ENCODE measurements at regions not wholly inside any gene's neighbourhood (a gene's known extent, or its start where the extent isn't known, plus 50 kb on each side); places are given as distances from the start of the nearest gene placed in this dataset.

DNA sequence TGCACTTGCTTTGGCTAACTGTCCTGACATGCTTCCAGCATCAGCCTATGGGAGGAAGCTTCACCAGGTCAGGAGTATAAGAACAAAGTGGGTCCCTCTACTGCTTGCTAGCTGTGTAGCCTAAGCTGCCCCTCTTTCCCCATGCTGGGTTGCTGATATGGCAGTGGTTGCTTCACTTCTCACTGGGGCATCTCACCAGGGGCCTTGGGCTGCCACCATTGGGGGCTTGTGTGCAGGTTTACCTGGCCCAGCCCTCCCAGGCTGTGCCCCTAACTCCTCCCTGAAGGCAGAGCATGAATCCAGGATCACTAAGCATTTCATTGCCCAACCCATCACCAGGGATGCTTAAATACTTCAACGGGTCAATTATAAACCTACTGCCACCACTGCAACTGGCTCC lies 817.1 kb upstream of the TMEFF2 start:
- intact Hi-C loops (cut with micrococcal nuclease): no loop called here
- TF ChIP-seq SIN3A (IDR thresholded peaks at IDR 0.05; ENCODE audit: low read depth) (no peak), ZNF274 (IDR thresholded peaks at IDR 0.05; ENCODE audit: low read depth, low read length) (no peak), RAD21 (IDR thresholded peaks at IDR 0.05; ENCODE audit: low read depth) (no peak), CEBPB (IDR thresholded peaks at IDR 0.05; ENCODE audit: low read depth) (no peak), SRF (IDR thresholded peaks at IDR 0.05; ENCODE audit: low read depth) (no peak), TCF7L2 (IDR thresholded peaks at IDR 0.05; ENCODE audit: borderline replicate concordance, extremely low read depth, insufficient read depth, insufficient read length) (no peak), ZBTB33 (IDR thresholded peaks at IDR 0.05; ENCODE audit: extremely low read depth, insufficient replicate concordance, low read length) (no peak), FOSL1 (IDR thresholded peaks at IDR 0.05; ENCODE audit: low read depth) (no peak), CTCF (IDR thresholded peaks at IDR 0.05 in 2 of 3, conservative IDR thresholded peaks at IDR 0.05 in 1 of 3; ENCODE audit: borderline replicate concordance in 1 of 3, insufficient read depth in 1 of 3, low read depth in 2 of 3, low read length in 2 of 3) (no peak), ELF1 (IDR thresholded peaks at IDR 0.05; ENCODE audit: borderline replicate concordance, low read depth) (no peak)
- TF ChIP-seq, protein P1, sequence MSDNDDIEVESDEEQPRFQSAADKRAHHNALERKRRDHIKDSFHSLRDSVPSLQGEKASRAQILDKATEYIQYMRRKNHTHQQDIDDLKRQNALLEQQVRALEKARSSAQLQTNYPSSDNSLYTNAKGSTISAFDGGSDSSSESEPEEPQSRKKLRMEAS (IDR thresholded peaks at IDR 0.05): no peak
- ATAC-seq: no peak
- no peak for DNase-seq (ENCODE audit: low read depth, low spot score)
- Histone ChIP-seq H3K79me2 (ENCODE audit: insufficient read depth, low read length) (no peaks in the 10 kb centered on the region), H2AFZ (ENCODE audit: low read depth, low read length, poor library complexity, severe bottlenecking) (no peak overlapping the region), H3K9me3 (ENCODE audit: control insufficient read depth in 1 of 2, insufficient read depth in 1 of 2, low read depth in 1 of 2, low read length in 2 of 2) (no peaks in the 10 kb centered on the region), H4K20me1 (ENCODE audit: insufficient read depth) (no peaks in the 10 kb centered on the region), H3K27me3 (ENCODE audit: insufficient read depth, low read length) (no peaks in the 10 kb centered on the region), H3K36me3 (ENCODE audit: control insufficient read depth in 1 of 2, insufficient read depth in 2 of 2, low read length in 2 of 2) (no peaks in the 10 kb centered on the region), H3K4me2 (ENCODE audit: low read length) (no peak overlapping the region), H3K4me1 (ENCODE audit: control insufficient read depth in 1 of 2, insufficient read depth in 2 of 2, low read length in 2 of 2) (no peaks in the 10 kb centered on the region), H3K27ac (ENCODE audit: low read depth, low read length) (no peak overlapping the region), H3K9me2 (ENCODE audit: insufficient read depth) (no peaks in the 10 kb centered on the region; the same call in 1 of the 2 replicates), H3K9ac (ENCODE audit: low read length) (no peak overlapping the region), H3K4me3 (replicated peaks in 1 of 2; ENCODE audit: low read depth in 1 of 2, low read length in 2 of 2) (no peak overlapping the region)
- ChIA-PET CTCF (no interaction called here), POLR2A (no interaction called here), RAD21 (ENCODE audit: low non-redundant PET in 1 of 2, low total read pairs in 2 of 2, uncharacterized antibody in 2 of 2, unreplicated experiment in 2 of 2) (no interaction called here)
- BruUV-seq (replicated peaks): no TSS peak

All from HCT116 (cell line).